ENCODE measurements at regions not wholly inside any gene's neighbourhood (a gene's known extent, or its start where the extent isn't known, plus 50 kb on each side); places are given as distances from the start of the nearest gene placed in this dataset.

DNA sequence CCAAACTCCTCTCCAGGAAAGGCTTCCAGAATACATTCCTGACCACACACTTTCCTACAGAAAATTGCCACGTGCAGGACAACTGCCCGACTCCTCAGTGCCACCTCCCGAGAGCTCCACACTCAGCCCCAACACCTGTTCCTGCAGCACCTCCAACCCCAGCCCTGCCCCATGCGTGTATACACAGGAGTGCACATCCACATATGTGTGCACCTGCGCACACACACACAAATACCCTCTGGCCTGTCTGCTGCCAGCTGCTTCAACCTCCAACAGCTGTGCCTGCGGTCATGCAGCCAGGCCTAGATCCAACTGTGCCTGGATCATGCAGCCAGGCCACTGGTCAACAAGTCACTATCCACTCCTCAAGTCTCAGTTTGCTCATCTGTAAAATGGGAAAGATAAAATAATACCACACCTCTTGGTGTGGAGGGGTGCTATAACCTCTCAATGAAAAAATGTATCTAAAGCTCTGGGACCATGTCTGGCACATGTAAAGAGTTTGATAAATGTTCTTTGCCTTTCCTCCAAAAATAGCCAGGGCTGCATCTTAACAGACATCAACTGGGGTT lies 152.1 kb upstream of the ID2 start:
- DNase-seq (ENCODE audit: low spot score) = no peak

DNA sequence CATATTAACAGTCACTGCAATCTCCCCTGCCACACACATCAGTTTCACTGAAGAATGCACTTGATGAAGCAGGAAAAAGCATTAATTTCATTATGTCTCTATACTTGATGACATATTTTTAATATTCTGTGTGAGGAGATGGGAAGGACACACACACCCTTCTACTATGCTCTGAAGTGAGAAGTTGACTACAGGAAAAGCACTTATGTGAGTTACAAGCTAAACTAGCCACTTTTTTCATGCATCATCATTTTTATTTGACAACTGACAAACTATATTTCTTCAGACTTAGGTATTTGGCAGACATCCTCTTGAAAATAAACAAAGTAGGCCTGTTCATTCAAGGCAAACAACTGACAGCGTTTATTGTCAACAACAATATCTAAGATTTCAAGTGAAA lies 150.4 kb upstream of the ID2 start:
- no peak for DNase-seq (ENCODE audit: low spot score)

DNA sequence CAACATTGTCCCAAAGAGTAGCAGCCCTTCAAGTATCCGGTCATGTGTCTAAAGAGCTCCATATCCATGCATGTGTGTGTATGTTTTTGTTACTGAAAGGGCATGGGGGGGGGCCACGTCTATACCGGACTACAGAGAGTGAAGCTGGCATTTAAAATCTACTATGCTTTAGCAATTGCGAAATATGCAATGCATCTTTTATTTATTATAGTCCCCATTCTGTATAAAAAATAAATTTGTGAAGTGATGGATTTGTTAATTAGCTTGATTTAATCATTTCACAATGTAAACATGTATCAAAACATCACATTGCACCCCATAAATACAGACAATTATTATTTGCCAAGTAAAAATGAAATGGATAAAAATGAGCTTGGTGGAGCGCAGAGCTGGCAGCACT lies 149.4 kb upstream of the ID2 start:
- no peak for DNase-seq (ENCODE audit: low spot score)

DNA sequence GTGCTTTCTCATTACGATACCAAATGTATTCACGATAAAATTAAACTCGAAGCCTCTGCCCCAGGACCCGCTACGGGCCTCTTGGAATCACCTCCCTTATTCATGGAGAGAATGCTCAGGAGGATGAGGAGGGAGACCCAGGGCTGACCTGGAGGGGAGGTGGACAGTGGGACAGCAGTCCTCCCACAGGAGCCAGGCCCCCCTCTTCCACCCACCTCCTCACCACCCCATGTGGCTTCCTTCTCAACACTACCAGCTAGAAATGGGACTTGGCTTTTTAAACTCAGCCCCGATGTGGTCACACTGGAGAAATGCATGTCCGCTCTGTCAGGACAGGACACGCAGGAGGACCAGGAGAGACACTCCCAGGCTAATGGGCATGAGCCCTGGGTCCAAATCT lies 147.9 kb upstream of the ID2 start:
- DNase-seq (ENCODE audit: low spot score) = no peak

DNA sequence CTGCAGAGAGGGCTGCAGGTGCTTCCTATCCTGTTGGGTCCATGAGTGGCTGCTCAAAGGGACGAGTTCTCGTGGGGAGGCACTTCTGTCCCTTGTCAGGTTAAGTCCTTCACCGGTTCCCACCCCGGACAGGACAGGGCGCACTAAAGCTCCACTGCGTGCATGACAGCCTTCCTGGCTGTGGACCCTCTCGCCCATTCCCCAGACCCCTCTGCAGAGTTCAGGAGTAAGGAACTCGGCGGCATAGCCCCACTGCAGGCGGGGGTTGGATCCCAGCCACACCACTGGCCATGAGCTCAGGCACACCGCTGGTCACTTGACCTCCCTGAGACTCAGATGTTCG lies 147.5 kb upstream of the ID2 start:
- no peak for DNase-seq (ENCODE audit: low spot score)

DNA sequence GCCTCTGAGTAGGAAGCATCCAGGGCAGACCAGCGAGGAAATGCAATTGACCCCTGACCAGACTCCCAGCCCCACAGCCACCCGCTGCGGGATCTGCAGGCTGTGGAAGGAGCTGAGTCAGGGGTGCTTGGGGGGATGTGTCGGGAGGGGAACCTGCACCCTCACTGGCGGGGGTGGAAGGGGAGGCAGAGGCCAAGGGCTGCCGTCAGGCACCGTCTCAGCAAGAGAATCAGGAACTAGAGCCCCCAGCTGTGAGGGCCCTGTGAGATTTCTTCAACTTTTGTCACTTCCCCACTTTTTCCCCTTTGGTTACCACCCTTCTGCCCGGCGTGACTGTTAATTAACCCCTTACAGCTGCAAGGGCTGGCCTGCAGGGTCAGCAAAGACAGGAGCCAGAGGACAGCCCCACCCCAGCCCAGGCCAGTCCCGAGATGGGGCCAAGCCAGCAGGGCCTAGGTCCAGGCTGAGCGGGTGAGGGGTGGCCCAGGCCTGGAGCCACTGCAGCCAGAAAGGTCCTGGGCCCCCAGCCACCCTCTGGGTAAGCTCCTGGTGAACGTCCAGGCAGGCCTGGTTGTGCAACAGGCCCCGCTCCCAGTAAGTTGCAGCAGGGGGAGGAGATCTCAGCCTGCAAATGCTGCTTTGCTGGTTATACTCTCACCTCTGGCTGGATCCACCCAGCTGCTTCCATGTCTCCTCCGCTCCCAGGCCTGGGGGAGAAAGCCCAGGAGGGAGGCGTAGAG lies 147.0 kb upstream of the ID2 start:
- DNase-seq (ENCODE audit: low spot score) = no peak

DNA sequence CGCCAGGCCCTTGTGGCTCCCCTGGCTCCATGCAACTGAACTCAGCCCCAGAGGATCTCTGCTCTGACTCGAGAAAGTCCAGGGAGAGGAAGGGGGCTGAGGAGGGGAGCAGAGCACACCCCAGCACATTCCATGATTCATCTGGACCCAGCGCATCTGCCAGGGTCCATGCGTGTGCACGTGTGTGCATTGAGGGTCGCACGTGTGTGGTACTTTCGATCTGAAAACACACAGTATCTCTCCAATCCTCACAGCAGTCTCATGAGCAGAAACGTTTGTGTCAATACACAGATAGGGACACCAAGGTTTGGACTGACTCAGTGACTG lies 146.4 kb upstream of the ID2 start:
- DNase-seq (ENCODE audit: low spot score) = no peak

DNA sequence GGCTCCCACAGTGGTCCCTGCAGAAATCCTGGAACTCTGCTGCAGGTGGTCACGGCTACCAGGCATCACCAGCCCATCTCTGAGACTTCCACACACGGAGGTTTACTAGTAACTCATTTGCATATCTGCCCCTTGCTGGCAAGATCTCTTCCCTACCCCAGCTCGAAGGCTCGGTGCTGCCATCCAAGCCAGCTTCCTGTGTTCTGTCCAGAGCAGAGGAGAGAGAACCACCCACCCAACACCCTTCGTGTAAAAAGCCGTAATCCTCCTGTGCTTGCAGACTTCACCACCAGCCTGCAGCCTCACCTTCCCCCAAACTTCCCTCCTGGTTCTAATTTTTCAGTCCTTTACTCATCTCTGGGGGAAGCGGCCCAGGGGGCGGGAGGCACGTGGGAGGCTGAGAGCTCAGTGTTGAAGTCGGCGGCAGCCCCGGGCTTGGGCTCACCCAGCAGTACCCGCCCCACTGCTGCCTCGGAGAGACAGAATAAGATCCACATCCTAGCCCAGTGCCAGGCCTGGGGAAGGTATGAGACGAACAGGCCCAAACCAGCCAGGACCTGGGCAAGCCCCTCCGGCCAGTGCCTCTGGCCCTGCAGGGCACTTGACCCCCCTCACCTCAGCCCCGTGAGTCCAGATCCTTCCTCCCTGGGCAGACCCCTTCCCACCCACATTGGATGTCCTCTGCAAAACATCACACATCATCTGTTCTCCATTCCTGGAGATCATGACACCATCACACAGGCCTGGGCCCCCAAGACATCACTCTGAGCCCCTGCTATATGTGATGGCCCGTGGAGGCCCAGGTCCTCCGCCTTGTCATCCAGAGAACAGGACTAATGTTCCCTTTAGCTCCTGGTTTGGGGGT lies 145.8 kb upstream of the ID2 start:
- DNase-seq (ENCODE audit: low spot score) = no peak

DNA sequence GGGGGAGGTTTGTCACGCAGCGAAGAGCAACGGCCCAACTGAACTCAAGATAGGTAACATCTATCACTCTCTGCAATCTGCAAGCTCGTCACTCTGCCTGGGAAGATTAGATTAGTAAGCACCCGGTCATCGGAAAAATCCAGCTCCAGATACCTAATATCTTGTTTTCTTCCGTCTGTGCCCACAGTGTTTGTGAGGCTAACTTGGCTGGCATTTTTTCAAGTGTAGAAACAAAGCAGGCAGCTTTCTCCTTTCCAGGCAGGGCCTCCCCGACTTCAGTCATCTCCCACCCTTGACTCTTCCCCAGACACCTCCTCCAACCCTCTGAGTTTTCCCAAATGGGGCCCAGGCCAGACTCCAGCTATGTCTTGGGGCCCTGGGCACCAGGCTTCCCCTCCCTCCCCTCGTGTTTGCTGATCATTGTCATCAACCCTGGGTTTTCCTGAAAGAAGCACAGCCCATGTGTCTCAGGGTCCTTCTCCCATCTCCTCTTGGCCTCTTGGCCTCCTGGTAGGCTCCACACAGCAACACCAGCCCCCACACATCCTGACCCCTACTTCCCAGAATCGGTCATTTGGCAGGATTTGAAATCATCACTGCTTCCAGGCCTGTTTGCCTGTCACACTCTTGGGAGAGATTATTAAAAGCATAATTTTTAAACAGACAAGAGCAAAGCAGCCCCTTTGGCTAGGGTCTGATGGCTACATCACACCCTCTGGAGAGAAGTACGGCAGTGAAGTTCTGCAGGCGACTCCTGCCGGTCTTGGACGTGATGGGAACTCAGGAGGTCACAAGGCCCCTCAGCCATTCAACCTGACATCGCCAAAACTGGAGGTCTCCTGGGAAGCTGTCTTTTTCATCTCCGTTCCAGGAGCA lies 144.9 kb upstream of the ID2 start:
- DNase-seq (ENCODE audit: low spot score) = no peak

DNA sequence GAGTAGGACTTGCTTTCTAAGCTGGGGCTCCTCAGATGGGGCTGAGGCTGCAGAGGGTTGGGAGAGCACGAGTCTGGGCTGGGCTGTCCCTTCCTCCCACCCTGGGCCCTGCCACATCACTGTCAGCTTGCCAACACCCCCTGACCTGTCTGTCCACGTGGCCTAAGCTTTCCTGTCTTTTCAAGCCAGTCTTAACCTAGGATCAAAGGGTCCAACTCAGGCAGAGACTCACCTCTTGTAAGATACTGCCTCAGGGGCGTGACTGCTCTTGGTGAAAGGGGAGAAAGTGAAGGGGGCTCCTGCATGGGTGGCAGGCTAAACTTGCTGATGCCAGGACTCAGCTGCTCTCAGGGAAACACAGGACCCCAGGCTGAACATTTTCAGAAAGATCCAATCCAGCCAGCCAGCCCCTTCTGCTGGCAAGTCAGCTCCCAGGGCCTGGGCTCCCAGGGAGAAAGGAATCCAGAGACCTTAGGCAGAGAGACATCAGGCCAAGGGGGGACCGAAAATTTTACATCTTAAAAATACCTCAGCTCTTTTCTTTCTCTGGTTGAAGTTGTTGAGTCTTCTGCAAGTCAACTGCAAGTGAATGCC lies 144.2 kb upstream of the ID2 start:
- no peak for DNase-seq (ENCODE audit: low spot score)

DNA sequence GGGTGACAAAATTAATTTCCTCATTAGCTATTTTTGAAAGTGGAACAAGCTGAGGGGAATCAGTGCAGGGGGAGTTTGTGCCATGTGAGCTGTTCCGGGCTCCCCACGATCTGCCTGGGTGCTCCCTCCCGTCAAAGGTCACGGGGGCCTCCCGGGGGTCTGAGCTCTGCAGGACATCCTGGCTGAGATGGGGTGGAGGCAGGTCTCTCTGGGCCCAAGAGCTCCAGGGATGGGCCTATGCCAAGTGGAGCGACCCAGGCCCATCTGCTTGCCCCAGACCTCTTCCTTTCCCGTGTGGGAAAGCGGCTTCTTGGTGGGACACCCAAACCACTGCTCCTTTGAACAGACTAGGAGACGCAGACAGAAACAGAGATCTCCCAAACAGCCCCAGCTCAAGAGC lies 143.3 kb upstream of the ID2 start:
- no peak for DNase-seq (ENCODE audit: low spot score)

DNA sequence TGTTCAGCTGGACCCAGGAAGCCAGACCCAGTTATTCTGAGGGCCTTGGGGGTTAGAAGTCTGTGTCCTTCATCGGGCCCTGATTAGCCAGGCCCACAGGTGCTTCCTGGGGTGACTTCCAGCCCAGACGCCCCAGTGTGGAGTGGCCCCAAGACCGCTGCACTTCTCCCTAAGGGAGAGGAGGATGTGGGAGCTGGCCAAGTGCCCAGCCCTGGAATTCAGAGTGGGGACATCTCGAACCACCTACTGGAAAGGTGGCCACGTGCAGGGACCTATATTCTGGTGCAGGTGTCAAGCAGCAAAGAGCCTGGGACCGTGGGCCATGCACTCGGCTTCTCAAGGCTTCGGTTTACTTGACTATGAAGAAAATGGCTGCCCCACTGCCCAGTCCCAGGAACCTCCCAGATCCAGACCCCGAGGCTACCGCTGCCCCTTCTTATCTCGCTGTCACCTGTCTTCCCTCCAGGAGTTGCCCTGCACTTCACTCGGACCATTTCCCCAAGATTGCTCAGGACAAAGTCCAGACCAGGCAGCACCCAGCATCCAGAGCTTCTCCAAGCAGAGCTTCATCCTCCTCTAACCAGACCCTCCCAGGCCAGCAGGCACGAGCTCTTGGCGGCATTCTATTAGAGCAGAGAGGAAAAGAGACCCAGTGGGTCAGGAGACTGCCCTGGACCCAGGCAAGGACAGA lies 142.8 kb upstream of the ID2 start:
- DNase-seq (ENCODE audit: low spot score) = no peak

DNA sequence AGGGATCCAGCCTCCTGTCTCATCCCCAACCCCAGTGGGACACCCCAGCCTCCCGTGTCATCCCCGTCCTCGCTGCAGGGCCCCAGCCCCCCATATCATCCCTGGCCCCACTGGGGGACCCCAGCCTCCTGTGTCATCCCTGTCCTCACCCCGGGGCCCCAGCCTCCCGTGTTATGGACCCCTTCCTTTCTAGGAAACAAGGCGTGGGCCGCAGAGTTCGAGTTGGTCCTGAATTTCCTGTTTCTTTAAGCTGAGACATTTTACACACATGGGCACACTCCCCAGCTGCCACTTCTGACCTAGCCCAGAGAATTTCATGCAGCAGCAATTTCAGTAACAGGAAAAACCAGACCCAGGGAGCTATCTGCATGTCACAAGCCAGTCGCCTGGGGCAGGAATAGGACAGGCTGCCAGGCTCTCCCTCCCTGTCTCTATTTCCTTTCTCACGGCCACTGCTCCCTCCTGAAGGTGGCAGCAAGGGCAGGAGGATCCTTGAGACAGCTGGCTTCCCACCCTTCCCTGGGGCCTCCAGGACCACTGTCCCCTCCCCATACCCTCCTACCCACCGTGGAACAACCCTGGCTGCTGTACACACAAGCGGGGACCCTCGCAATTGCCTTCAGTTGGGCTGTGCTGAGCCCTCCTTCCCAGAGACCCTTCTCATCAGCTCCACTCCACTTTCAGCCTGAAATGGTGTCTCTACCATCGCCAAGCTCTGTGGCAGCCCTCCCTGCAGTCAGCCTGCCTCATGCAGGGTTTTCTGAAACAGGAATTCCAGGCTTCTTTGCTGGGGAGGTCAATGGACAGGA lies 141.9 kb upstream of the ID2 start:
- peak; percentile 75 for DNase-seq (ENCODE audit: low spot score)

DNA sequence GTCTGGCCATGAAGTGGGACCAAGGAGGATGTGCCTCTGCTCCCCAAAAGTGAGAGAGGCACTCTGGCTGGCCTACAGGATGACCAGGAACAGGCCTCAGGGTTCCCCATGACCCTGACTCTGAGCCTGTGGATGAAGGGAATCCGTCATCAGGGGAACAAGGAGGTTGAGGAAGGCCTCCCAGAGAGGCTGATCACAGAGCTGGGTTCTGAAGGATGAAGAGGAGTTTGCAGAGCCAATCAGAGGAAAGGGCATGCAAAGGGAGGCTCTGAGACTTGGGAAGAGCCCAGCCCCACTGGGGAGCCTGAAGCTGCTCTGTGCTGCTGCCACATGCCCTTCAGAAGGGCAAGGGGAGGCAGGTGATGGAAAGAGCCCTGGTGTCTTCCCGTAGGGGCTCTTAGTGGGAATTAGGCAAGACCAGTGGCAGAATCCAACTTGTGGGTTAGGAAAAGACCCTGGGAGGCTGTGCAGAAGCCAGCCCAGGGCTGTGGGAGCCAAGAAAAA lies 141.3 kb upstream of the ID2 start:
- no peak for DNase-seq (ENCODE audit: low spot score)

DNA sequence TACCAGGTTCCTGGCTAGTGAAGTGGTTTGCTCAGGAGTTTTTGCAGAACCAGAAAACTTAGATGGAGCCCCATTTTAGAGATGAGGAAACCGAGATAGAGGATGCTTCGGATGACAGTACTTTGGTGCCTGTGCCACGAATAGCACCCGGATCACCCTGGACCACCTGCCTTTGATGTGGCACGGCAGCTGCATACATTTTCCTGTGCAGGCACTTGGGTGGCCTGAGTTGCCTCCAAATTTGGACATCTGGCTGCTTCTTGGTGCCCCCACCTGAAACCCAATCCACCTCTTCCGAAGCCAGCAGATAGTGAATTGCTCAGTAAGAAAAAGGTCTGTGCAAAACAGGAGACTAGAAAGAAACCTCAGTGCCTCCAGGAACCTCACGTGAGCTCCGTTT lies 140.6 kb upstream of the ID2 start:
- DNase-seq (ENCODE audit: low spot score) = no peak

DNA sequence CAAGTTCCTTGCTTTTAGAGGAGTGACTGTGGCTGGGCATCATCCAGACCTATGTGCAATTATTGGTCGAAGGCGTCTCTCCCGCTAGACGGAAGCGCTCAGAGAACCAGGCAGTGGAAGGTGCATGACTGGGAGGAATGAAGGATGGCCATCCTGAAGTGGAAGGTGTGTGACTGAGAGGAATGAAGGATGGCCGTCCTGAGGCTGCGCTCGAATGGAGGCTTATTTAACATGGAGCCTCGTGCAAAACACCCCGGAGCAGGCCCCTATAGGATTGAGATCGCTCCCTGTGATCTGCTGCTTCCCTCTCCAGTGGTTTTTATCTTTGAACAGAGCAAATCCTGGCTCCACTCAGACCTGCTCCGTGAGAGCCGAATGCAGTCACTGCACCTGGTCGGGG lies 140.2 kb upstream of the ID2 start:
- no peak for DNase-seq (ENCODE audit: low spot score)

DNA sequence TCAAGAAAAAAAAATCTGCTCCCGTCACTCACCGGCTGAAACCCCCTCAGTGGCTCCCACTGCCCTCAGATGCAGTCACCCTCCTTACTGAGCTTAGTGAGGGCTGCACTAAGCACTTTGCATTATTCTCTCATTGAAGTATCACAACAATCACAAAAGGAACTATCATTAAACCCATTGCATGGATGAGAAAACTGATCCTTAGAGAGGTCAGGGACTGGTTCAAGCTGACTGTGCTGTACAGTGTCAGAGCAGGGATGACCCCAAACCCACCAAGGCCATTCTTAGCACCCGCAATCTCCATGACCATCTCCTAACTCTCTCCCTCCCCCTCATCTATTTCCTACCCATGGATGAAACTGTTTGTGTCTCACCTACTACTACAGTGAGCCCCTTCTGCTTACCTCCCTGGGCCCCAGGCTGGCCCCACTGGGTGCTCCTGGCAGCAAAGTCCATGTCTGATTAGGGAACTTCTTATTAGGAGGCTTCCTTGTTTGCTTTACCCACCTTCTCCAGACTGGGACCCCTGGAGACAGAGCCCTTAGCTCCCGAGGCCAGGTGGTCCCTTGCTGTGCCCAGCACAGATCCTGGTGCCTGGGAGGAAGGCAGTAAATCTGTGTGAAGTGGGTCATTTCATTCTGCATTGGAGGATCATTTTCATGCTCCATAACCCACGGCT lies 139.3 kb upstream of the ID2 start:
- DNase-seq (ENCODE audit: low spot score) = no peak

DNA sequence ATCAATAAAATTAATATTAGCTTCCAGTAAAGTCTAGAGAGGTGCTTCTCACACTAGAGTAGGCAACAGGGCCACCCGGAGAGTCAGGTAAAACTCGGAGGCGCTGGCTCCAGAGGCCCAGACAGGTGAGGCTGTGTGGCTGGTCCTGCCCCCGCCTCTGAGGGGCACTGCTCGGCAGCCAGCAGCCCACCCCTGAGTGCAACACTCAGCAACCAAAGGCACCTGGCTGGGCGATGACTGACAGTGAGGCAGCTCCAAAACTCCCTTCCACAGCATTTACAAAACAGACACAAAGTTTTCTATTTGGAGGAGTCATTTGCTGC lies 138.8 kb upstream of the ID2 start:
- DNase-seq (ENCODE audit: low spot score) = no peak

DNA sequence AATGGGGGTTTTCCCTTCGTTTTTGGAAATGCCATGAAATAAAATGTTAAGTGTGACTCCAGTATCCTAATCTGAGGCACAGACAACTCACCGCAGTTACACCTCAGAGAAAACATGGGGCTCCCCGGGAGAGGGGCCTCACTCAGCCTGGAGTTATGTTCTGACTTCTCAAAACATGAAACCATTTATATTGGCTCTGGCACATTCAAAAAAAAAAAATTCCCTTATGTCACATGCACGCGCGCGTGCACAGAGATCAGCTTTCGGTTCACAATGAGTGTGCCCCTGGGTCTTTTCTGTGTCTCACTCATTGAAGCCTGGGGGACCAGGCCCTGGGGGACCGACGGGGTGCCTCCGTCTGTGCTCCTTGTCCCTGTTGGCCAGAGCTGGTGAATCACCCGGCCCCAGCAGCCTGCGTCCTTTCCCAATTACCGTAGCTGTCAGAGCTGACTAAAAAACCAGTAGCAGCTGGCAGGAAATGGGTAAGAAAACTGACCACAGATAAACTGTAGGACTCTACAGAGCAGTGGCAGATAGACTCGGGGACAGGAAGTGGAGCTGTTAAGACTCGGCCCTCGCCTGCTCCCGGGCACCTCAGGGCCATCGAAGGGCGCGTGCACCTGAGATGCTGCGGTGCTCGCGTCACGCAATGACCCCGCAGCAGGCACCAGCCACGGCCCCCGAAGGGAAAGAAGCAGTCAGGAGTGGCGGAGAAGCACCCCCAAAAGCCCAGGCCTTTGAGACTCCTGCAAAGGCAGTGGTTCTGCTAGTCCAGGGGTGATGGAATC lies 138.3 kb upstream of the ID2 start:
- no peak for DNase-seq (ENCODE audit: low spot score)

Data from HT-29 (cell line).